GM10266 (cell line): ENCODE measurements at regions not wholly inside any gene's neighbourhood (a gene's known extent, or its start where the extent isn't known, plus 50 kb on each side); places are given as distances from the start of the nearest gene placed in this dataset.

Source experiments
- DNase-seq: peaks from one replicate; pipeline ENCODE4 v3.0.0; 2012; ENCODE audit errors: extremely low spot score
- TF ChIP-seq, protein P1 (sequence below): IDR thresholded peaks from 2 replicates; pipeline ENCODE4 v1.5.1; 2012; ENCODE audit warnings: mild to moderate bottlenecking, low read depth; ENCODE audit not compliant: control insufficient read depth, insufficient read depth; ENCODE audit errors: missing control alignments

- TF ChIP-seq, protein P1, sequence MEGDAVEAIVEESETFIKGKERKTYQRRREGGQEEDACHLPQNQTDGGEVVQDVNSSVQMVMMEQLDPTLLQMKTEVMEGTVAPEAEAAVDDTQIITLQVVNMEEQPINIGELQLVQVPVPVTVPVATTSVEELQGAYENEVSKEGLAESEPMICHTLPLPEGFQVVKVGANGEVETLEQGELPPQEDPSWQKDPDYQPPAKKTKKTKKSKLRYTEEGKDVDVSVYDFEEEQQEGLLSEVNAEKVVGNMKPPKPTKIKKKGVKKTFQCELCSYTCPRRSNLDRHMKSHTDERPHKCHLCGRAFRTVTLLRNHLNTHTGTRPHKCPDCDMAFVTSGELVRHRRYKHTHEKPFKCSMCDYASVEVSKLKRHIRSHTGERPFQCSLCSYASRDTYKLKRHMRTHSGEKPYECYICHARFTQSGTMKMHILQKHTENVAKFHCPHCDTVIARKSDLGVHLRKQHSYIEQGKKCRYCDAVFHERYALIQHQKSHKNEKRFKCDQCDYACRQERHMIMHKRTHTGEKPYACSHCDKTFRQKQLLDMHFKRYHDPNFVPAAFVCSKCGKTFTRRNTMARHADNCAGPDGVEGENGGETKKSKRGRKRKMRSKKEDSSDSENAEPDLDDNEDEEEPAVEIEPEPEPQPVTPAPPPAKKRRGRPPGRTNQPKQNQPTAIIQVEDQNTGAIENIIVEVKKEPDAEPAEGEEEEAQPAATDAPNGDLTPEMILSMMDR = no peak
- DNase-seq = no peak
These were observed 72.9 kb upstream of the SNTG2 start for GRCh38 chr2:877747-878146.

DNA sequence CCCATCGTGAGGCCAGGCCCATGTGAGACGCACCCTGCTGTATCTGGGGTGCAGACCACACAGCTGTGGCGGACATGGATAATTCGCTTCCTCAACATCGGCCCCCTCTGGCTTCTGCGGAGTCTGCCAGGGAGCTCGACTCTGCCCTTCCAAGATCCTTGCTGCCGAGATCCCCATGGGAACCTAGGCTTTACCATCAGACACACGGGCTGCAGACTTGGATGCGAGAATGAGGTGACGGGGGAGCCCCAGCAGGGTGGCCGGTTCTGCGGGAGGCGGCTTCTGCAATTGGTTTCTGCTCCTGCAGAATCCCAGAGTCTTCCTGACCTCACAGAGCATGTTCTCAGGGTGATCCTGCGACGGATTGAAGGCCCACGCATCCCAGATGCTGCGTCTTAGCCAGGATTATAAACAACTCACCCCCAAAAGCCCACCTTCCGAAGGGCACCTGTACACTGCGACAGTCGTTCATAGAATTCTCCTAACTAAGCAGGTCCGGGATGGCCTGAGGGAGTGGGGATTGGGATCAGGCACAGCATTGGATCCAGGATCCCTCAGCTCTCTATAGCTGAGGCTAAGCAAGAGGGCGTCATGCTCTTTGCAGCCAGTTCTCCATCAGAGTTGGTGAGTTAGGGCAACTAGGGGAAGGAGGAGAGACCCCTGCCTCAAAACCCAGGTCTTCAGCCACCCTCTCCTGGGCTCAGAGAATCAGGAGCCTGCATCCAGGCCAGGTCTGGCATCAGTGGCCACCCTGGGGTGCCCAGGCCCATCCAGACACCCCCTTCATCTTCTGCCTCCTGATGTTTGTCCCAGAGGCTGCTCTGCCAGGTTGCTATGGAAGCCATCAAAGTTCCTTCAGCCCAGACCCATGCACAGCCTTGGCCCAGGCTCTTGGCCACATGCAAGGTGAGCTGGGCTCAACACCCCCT, 74.7 kb upstream of the SNTG2 start:
- TF ChIP-seq, protein P1 = no peak
- no peak for DNase-seq

- no peak for DNase-seq
- TF ChIP-seq, protein P1 = no peak
These were observed 76.7 kb upstream of the SNTG2 start for GRCh38 chr2:873651-874580.

GRCh38 chr2:873027-873426, 77.6 kb upstream of the SNTG2 start:
- DNase-seq = no peak
- TF ChIP-seq, protein P1 = no peak

DNA sequence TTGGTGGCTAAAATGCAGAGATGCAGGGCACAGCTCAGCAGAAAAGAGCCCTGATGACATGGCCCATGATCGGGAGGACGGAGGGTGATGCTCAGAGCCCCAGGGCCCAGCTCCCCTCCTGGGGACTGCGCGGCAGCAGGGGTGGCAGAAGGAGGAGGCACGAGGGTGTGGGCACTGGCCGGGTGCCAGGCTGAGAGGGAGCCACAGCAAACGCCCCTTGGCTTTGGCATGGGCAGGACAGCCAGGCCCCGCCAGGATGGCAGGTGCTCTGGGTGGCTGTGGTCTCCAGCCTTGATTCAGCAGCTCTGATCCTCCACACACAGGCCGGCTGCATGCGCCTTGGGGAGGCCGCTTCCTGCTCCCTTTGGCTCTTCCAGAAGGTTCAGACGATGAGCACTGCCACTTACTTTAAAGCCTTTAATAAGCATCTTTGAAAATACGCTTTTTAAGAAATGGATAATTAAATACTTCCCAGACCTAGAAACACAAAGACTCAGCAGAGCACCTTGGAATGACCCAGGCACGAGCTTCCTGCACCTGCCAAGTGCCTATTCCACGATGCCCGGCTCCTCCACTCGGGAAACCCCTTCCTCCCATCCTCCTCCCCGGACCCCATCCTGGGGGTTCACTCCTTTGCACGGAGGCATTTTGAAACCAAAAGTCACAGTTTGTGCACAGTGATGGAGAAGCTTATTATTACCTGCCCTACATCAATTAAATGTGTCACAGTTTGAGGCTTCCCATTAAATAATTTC, 78.5 kb upstream of the SNTG2 start:
- no peak for DNase-seq
- TF ChIP-seq, protein P1 = no peak

DNA sequence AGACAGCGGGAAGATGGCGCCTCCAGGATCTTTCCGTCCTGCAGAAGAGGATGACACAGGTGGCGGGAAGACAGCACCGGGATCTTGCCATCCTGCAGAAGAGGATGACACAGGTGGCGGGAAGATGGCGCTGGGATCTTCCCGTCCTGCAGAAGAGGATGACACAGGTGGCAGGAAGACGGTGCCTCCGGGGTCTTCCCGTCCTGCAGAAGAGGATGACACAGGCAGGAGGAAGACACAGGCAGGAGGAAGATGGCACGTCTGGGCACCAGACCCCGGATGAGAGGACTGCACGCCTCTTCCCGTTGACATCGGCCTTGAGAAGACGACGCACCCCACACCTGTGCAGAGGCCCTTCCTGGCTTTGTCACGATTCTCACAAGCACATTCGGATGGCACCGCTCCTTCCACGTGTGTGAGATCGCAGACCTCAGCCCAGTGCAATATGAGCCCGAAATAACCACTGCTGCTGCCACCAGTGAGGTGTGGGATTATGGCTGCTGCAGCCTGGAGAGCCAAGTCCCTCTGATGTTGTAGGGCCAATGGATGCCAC, 79.4 kb upstream of the SNTG2 start:
- TF ChIP-seq, protein P1 = no peak
- DNase-seq = no peak
